HG03432 (cell line): ENCODE measurements at regions not wholly inside any gene's neighbourhood (a gene's known extent, or its start where the extent isn't known, plus 50 kb on each side); places are given as distances from the start of the nearest gene placed in this dataset.
"Not testable (repeated sequence)": the region's sequence is repeated elsewhere in the genome, so short reads cannot be mapped to it uniquely, and the experiment has no call there.

Experiments
- ATAC-seq: cut with Tn5 transposase; IDR thresholded peaks from one replicate; pipeline ENCODE4 v1.9.1; 2021; ENCODE audit warnings: mild to moderate bottlenecking, moderate library complexity; ENCODE audit not compliant: unreplicated experiment

- no peak for ATAC-seq
Measured at GRCh38 chr16:55059146-55059545, 128.5 kb downstream of the IRX5 start.

DNA sequence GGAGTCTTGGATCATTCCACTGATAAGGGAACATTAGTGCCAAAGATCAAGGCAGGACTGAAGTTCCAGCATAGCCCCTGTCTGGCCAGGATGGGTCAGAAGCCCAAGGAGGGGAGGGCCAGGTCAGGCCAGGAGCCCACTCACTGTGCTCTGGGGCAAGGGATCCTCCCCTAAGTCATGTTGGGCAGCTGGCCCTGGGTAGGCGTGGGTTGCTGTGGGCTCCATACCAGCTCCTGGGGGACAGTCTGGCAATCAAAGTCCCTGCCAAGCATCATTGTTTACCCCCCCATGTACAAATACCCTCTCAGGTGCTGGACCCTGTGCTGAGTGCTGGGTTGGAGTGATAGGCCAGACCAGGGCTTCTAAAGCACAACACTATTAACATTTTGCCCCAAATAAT is 130.5 kb downstream of the IRX5 start:
- ATAC-seq: no peak

- ATAC-seq: no peak
Measured at GRCh38 chr16:55062442-55062841, 131.8 kb downstream of the IRX5 start.

GRCh38 chr16:55072976-55073375 is 142.3 kb downstream of the IRX5 start:
- no peak for ATAC-seq

DNA sequence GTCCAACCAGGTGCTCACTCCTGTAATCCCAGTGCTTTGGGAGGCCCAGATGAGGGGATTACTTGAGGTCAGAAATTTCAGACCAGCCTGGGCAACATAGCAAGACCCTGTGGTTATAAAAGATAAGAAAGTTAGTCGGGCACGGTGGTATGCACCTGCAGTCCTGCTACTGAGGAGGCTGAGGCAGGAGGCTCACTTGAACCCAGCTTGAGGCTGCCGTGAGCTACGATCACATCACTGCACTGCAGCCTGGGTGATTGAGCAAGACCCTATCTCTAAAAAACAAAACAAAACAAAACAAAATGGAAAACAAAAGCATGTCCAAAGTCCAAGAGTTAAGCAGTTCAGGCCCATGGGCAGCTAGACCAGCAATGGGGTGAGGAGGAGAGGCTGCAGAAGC is 143.2 kb downstream of the IRX5 start:
- ATAC-seq: no peak

DNA sequence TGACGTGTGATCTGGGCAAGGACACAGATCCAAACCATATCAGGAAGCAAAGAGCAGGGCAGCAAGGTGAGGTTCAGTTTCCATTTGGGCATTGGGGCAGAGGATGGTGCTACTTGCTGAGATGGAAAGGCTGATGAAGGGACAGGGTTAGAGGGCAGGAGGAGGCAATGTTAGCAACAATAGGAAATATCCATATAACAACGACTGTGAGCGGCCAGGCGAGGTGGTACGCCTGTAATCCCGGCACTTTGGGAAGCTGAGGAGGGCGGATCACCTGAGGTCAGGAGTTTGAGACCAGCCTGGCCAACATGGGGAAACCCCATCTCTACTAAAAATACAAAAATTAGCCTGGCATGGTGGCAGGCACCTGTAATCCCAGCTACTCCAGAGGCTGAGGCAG is 144.5 kb downstream of the IRX5 start:
- not testable (repeated sequence) for ATAC-seq

DNA sequence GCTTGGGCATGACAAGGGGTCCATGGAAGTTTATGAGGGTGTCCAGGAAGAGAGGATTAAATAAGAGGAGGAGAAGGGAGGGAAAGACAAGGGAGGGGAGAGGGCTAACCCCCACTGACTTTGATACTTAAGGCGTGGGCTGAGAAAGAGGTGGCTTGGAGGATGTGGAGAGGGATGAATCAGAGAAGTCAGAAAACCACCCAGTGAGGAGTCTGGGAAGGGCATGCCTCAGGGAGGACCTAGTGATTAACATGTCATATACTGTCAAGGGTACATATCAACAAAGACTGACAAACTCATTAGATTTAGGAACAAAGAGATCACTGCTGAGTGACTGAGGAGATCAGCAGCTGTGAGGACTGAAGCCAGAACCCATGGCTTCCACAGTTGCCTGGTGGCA is 145.4 kb downstream of the IRX5 start:
- ATAC-seq: no peak

GRCh38 chr16:55077266-55077665 is 146.6 kb downstream of the IRX5 start:
- no peak for ATAC-seq

GRCh38 chr16:55078153-55078552 is 147.5 kb downstream of the IRX5 start:
- no peak for ATAC-seq

GRCh38 chr16:55078699-55079410 is 148.2 kb downstream of the IRX5 start:
- no peak for ATAC-seq

GRCh38 chr16:55081622-55082590 is 151.2 kb downstream of the IRX5 start:
- ATAC-seq: no peak

DNA sequence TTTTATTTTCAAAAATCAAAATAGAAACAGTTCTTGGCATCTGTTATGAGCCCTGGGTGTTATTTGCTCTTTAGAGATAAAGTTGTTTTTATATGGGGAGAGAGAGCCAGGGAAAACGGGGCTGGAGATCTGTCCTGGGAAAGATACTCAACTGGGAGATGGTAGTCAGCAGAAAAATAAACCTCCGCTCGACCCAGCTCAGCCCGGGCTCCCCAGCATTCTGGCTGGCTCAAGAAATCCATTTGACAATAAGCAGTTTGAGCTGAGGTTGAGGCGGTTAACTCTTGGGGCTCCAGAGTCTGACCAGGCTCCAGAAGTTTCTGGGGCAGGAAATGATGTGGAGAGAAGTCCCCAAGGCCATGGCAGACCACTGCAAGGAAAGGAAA is 151.9 kb downstream of the IRX5 start:
- ATAC-seq: no peak

- no peak for ATAC-seq
Measured at GRCh38 chr16:55083052-55083451, 152.4 kb downstream of the IRX5 start.

- ATAC-seq: no peak
Measured at GRCh38 chr16:55088098-55088497, 157.4 kb downstream of the IRX5 start.

DNA sequence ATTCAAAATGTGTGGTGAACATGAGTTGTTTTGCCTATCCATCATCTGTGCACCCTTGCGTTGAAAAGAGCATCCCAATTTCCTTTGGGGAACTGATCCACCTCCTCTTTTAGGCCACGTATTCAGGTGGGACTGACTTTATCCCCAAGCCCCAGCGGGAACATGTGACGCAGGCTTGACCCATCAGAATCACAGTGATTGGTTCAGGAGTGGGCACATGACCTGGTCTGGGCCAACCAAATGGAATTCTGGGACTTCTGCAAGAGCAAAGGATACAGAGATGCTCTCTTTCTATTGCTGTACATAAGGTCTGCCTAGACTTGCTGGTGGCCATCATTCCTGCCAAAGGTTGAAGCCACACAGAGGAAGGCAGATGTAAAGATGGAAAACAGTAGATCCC is 158.9 kb downstream of the IRX5 start:
- no peak for ATAC-seq

DNA sequence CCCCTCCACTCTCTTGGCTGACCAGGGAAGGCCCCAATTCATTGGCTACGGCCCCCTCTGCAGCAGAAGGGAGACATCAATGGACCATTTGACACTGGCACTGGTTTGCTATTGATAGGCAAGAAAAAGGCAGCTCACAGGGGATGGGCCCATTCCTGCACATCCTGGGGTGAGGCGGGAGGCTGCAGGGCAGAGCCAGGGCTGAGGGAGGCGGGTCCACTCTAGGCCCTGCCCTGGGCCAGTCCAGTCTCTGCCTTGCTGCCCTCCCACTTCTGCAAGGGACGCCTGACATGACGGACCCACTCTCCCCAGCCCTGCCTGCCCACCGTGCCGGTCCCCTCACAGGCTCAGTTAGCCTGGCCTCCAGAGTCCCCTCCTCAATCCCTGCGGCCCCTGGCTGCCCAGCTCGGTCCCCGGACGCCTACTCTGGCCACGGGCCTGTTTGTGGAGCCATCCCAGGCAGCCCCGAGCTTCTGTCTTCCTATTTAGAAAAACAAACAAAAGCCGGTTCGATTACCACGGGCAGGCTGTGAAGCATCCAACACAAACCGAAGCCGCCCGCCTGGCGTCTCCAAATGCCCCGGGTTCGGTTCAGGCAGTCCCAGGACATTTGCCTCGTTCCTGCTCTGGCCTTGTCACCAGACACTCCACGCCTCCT is 160.7 kb downstream of the IRX5 start:
- no peak for ATAC-seq

- no peak for ATAC-seq
Measured at GRCh38 chr16:55091871-55092230, 161.2 kb downstream of the IRX5 start.

GRCh38 chr16:55100100-55100499 is 169.4 kb downstream of the IRX5 start:
- ATAC-seq: no peak

GRCh38 chr16:55101026-55101425 is 170.4 kb downstream of the IRX5 start:
- ATAC-seq: no peak

GRCh38 chr16:55102077-55102476 is 171.4 kb downstream of the IRX5 start:
- no peak for ATAC-seq

DNA sequence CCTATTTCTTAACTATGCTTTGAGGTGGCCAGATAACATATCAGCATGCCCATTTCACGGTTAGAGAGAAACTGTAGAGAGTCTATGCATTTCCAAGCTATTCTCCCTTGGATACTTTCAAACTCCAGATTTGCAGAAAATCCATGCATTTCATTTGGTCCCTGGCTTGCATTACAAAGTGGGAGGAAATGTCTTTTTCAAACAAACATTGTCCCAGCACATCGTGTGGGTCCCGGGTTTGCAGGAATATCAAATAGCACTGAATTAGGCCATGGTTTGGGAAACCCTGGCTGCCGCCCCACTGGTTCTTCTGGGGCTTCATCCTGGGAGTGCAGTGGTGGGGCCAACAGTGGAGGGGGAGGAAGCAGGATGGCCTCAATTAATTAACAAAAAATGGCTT is 171.9 kb downstream of the IRX5 start:
- ATAC-seq: no peak

- ATAC-seq: no peak
Measured at GRCh38 chr16:55107851-55108250, 177.2 kb downstream of the IRX5 start.
